ENCODE measurements at regions not wholly inside any gene's neighbourhood (a gene's known extent, or its start where the extent isn't known, plus 50 kb on each side); places are given as distances from the start of the nearest gene placed in this dataset.

DNA sequence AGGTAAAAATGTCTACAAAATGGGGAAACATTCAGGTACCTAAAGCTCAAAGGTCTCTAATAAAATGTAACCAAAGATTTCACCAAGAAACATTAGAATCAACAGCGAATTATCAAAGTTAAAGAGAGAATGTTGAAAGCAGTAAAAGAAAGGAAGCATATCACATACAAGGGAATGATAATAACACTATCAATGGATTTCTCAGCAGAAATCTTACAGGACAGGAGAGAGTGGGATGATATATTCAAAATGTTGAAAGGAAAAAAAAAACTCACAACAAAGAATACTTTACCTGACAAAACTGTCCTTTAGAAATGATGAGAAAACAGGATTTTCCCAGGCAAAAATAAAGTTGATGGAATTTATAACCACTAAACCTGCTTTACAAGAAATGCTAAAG, 591.2 kb upstream of the POU3F3 start:
- TF ChIP-seq, protein P1, sequence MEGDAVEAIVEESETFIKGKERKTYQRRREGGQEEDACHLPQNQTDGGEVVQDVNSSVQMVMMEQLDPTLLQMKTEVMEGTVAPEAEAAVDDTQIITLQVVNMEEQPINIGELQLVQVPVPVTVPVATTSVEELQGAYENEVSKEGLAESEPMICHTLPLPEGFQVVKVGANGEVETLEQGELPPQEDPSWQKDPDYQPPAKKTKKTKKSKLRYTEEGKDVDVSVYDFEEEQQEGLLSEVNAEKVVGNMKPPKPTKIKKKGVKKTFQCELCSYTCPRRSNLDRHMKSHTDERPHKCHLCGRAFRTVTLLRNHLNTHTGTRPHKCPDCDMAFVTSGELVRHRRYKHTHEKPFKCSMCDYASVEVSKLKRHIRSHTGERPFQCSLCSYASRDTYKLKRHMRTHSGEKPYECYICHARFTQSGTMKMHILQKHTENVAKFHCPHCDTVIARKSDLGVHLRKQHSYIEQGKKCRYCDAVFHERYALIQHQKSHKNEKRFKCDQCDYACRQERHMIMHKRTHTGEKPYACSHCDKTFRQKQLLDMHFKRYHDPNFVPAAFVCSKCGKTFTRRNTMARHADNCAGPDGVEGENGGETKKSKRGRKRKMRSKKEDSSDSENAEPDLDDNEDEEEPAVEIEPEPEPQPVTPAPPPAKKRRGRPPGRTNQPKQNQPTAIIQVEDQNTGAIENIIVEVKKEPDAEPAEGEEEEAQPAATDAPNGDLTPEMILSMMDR (IDR thresholded peaks at IDR 0.05; ENCODE audit: insufficient read depth, low read length, poor library complexity, severe bottlenecking) = no peak
- no peak for TF ChIP-seq EZH2phosphoT487 (conservative IDR thresholded peaks at IDR 0.05; ENCODE audit: low read length)
